Nephron (organoid): ENCODE measurements at regions not wholly inside any gene's neighbourhood (a gene's known extent, or its start where the extent isn't known, plus 50 kb on each side); places are given as distances from the start of the nearest gene placed in this dataset.
A peak's percentile ranks its signal among the peaks of the same experiment; 100 is the strongest.

Source experiments
- H3K27ac Mint-ChIP-seq, 3 experiments: 2 replicates each; pipeline ENCODE4 v1.8.0; 2020; ENCODE audit warnings: mixed read lengths in 3 of 3, mild to moderate bottlenecking in 2 of 3, moderate library complexity in 1 of 3
- H3K27me3 Mint-ChIP-seq: 2 replicates; pipeline ENCODE4 v1.8.0; 2021; ENCODE audit warnings: low read depth, mild to moderate bottlenecking, moderate library complexity, mixed read lengths
- H3K36me3 Mint-ChIP-seq: 2 replicates; pipeline ENCODE4 v1.8.0; 2020; ENCODE audit warnings: low read depth, mixed read lengths
- H3K4me1 Mint-ChIP-seq: 2 replicates; pipeline ENCODE4 v1.8.0; 2020; ENCODE audit warnings: mixed read lengths
- H3K4me3 Mint-ChIP-seq, 3 experiments: 2 replicates each; pipeline ENCODE4 v1.8.0; 2020; ENCODE audit warnings: mild to moderate bottlenecking in 3 of 3, mixed read lengths in 3 of 3, moderate library complexity in 2 of 3
- H3K9me3 Mint-ChIP-seq: 2 replicates; pipeline ENCODE4 v1.8.0; 2020; ENCODE audit warnings: mixed read lengths
- CTCF ChIP-seq, 3 experiments: fragments of 200-600 bp; sonication (generic); IDR thresholded peaks; one replicate each; pipeline ENCODE4 v1.5.0; 2021; ENCODE audit warnings: antibody characterized with exemption in 3 of 3; ENCODE audit not compliant: unreplicated experiment in 3 of 3

- H3K27me3 Mint-ChIP-seq = no peaks in the 10 kb centered on the region
- no peaks in the 10 kb centered on the region for H3K36me3 Mint-ChIP-seq
- no peaks in the 10 kb centered on the region for H3K9me3 Mint-ChIP-seq
- peaks cover 16% of the 10 kb centered on the region for H3K4me1 Mint-ChIP-seq
- H3K27ac Mint-ChIP-seq = no peak overlapping the region
- H3K4me3 Mint-ChIP-seq = no peak overlapping the region
- TF ChIP-seq CTCF (IDR thresholded peaks at IDR 0.05; ENCODE audit: unreplicated experiment in 3 of 3) = no peak
These were observed 57.5 kb upstream of the TNIP3 start for GRCh38 chr4:121221608-121222007.

- TF ChIP-seq CTCF (IDR thresholded peaks at IDR 0.05; ENCODE audit: unreplicated experiment in 3 of 3) = no peak
- Mint-ChIP-seq H3K27me3 (no peaks in the 10 kb centered on the region), H3K36me3 (no peaks in the 10 kb centered on the region), H3K4me1 (peaks cover 17% of the 10 kb centered on the region), H3K4me3 (no peak overlapping the region), H3K9me3 (no peaks in the 10 kb centered on the region), H3K27ac (no peak overlapping the region)
These were observed 57.1 kb upstream of the TNIP3 start for GRCh38 chr4:121221201-121221600.

- Mint-ChIP-seq H3K9me3 (no peaks in the 10 kb centered on the region), H3K36me3 (no peaks in the 10 kb centered on the region), H3K4me1 (peaks cover 17% of the 10 kb centered on the region), H3K27ac (no peak overlapping the region), H3K27me3 (no peaks in the 10 kb centered on the region), H3K4me3 (no peak overlapping the region)
- TF ChIP-seq CTCF (IDR thresholded peaks at IDR 0.05; ENCODE audit: unreplicated experiment in 3 of 3) = no peak
These were observed 56.6 kb upstream of the TNIP3 start for GRCh38 chr4:121220698-121221097.

- Mint-ChIP-seq H3K27ac (peak overlapping the region in 2 of 3 experiments; percentile 79 to 80), H3K27me3 (no peaks in the 10 kb centered on the region), H3K9me3 (no peaks in the 10 kb centered on the region), H3K4me1 (peaks cover 17% of the 10 kb centered on the region), H3K36me3 (no peaks in the 10 kb centered on the region), H3K4me3 (peak overlapping the region in 1 of 3 experiments; percentile 18)
- no peak for TF ChIP-seq CTCF (IDR thresholded peaks at IDR 0.05; ENCODE audit: unreplicated experiment in 3 of 3)
These were observed 55.1 kb upstream of the TNIP3 start for GRCh38 chr4:121219227-121219626.

GRCh38 chr4:121217351-121217750, 53.2 kb upstream of the TNIP3 start:
- H3K27me3 Mint-ChIP-seq = no peaks in the 10 kb centered on the region
- no peaks in the 10 kb centered on the region for H3K9me3 Mint-ChIP-seq
- no peak overlapping the region for H3K27ac Mint-ChIP-seq
- peaks cover 17% of the 10 kb centered on the region for H3K4me1 Mint-ChIP-seq
- no peak overlapping the region for H3K4me3 Mint-ChIP-seq
- TF ChIP-seq CTCF (IDR thresholded peaks at IDR 0.05; ENCODE audit: unreplicated experiment in 3 of 3) = no peak
- H3K36me3 Mint-ChIP-seq = no peaks in the 10 kb centered on the region

- no peak overlapping the region for H3K27ac Mint-ChIP-seq
- no peaks in the 10 kb centered on the region for H3K36me3 Mint-ChIP-seq
- TF ChIP-seq CTCF (IDR thresholded peaks at IDR 0.05; ENCODE audit: unreplicated experiment in 3 of 3) = no peak
- no peaks in the 10 kb centered on the region for H3K9me3 Mint-ChIP-seq
- no peak overlapping the region for H3K4me3 Mint-ChIP-seq
- peaks cover 17% of the 10 kb centered on the region for H3K4me1 Mint-ChIP-seq
- no peaks in the 10 kb centered on the region for H3K27me3 Mint-ChIP-seq
These were observed 52.3 kb upstream of the TNIP3 start for GRCh38 chr4:121216461-121216860.
